ENCODE measurements at regions not wholly inside any gene's neighbourhood (a gene's known extent, or its start where the extent isn't known, plus 50 kb on each side); places are given as distances from the start of the nearest gene placed in this dataset.

- H3K27ac ChIP-seq: no peak overlapping the region
- intact Hi-C loops (cut with DNase I): no loop called here
- no peaks in the 10 kb centered on the region for H3K27me3 ChIP-seq
- H3K9me3 ChIP-seq: no peaks in the 10 kb centered on the region
- TF ChIP-seq CTCF (IDR thresholded peaks at IDR 0.05) (no peak), POLR2A (IDR thresholded peaks at IDR 0.05) (no peak)
- no peaks in the 10 kb centered on the region for H3K36me3 ChIP-seq (replicated peaks in 1 of 2; ENCODE audit: insufficient read depth in 1 of 2, low read depth in 2 of 2)
- H3K4me3 ChIP-seq: no peak overlapping the region
- no peak for DNase-seq
- no peak for ATAC-seq
- H3K4me1 ChIP-seq: no peaks in the 10 kb centered on the region
- 62 to 63% methylated on average over 4 of the region's 4 CpGs for WGBS, 2 donors
Observed at GRCh38 chr4:173777421-173777820, 247.4 kb upstream of the HAND2 start.

- ATAC-seq (no peak), DNase-seq (no peak)
- intact Hi-C loops (cut with DNase I): no loop called here
- no peak overlapping the region for H3K27ac ChIP-seq
- no peaks in the 10 kb centered on the region for H3K27me3 ChIP-seq
- WGBS, 2 donors: 77 to 80% methylated on average over 1 of the region's 1 CpG
- no peaks in the 10 kb centered on the region for H3K36me3 ChIP-seq (replicated peaks in 1 of 2; ENCODE audit: insufficient read depth in 1 of 2, low read depth in 2 of 2)
- no peak overlapping the region for H3K4me3 ChIP-seq
- no peaks in the 10 kb centered on the region for H3K4me1 ChIP-seq
- TF ChIP-seq CTCF (IDR thresholded peaks at IDR 0.05) (no peak), POLR2A (IDR thresholded peaks at IDR 0.05) (no peak)
- H3K9me3 ChIP-seq: no peaks in the 10 kb centered on the region
Observed at GRCh38 chr4:173769568-173769967, 239.5 kb upstream of the HAND2 start.

- Histone ChIP-seq H3K27me3 (no peaks in the 10 kb centered on the region), H3K36me3 (replicated peaks in 1 of 2; ENCODE audit: insufficient read depth in 1 of 2, low read depth in 2 of 2) (no peaks in the 10 kb centered on the region), H3K9me3 (no peaks in the 10 kb centered on the region), H3K4me3 (no peak overlapping the region), H3K27ac (no peak overlapping the region), H3K4me1 (no peaks in the 10 kb centered on the region)
- WGBS, 2 donors: 55 to 64% methylated on average over 5 of the region's 5 CpGs
- DNase-seq (no peak), ATAC-seq (no peak)
- intact Hi-C loops (cut with DNase I): no loop called here
- TF ChIP-seq POLR2A (IDR thresholded peaks at IDR 0.05): no peak
- no peak for TF ChIP-seq CTCF (IDR thresholded peaks at IDR 0.05)
Observed at GRCh38 chr4:173767650-173768049, 237.6 kb upstream of the HAND2 start.

GRCh38 chr4:173766171-173766600 is 236.2 kb upstream of the HAND2 start:
- Histone ChIP-seq H3K36me3 (replicated peaks in 1 of 2; ENCODE audit: insufficient read depth in 1 of 2, low read depth in 2 of 2) (no peaks in the 10 kb centered on the region), H3K9me3 (no peaks in the 10 kb centered on the region), H3K4me1 (no peaks in the 10 kb centered on the region), H3K4me3 (no peak overlapping the region), H3K27me3 (no peaks in the 10 kb centered on the region), H3K27ac (no peak overlapping the region)
- ATAC-seq (no peak), DNase-seq (no peak)
- no peak for TF ChIP-seq CTCF (IDR thresholded peaks at IDR 0.05)
- no peak for TF ChIP-seq POLR2A (IDR thresholded peaks at IDR 0.05)
- intact Hi-C loops (cut with DNase I): no loop called here
- WGBS, 2 donors: 29 to 53% methylated on average over 1 of the region's 1 CpG

GRCh38 chr4:173765751-173766150 is 235.7 kb upstream of the HAND2 start:
- Histone ChIP-seq H3K9me3 (no peaks in the 10 kb centered on the region), H3K27me3 (no peaks in the 10 kb centered on the region), H3K4me3 (no peak overlapping the region), H3K4me1 (no peaks in the 10 kb centered on the region), H3K36me3 (replicated peaks in 1 of 2; ENCODE audit: insufficient read depth in 1 of 2, low read depth in 2 of 2) (no peaks in the 10 kb centered on the region), H3K27ac (no peak overlapping the region)
- intact Hi-C loops (cut with DNase I): no loop called here
- DNase-seq: no peak
- 87 to 88% methylated on average over 4 of the region's 4 CpGs for WGBS, 2 donors
- no peak for TF ChIP-seq POLR2A (IDR thresholded peaks at IDR 0.05)
- no peak for TF ChIP-seq CTCF (IDR thresholded peaks at IDR 0.05)
- no peak for ATAC-seq

All from body of pancreas (tissue), 4 donors.